K562 (cell line): ENCODE measurements at regions not wholly inside any gene's neighbourhood (a gene's known extent, or its start where the extent isn't known, plus 50 kb on each side); places are given as distances from the start of the nearest gene placed in this dataset.

Source experiments
- ATAC-seq: fragments of 200-7000 bp; cut with Tn5 transposase; 3 replicates; pipeline ENCODE4 v1.9.1; 2020; ENCODE audit warnings: moderate library complexity
- BruUV-seq: library from RNA; stranded (reverse); fragments of 400-500 nt; replicated peaks from 2 replicates; lab custom pipeline; 2021; lab: Mats Ljungman, UMichigan
- CTCF ChIA-PET: fragments of 300-600 bp; formaldehyde crosslinking; extraction: SDS; loops from one replicate; lab custom pipeline; 2021; ENCODE audit warnings: low intra/inter-chr PET ratio; lab: Yijun Ruan, JAX
- POLR2A ChIA-PET: fragments of 300-600, 350-650 bp; sonication (Branson Sonifier 250); formaldehyde crosslinking; extraction: SDS; loops from one replicate; lab custom pipeline; 2021; ENCODE audit warnings: antibody characterized with exemption, inconsistent platforms; lab: Yijun Ruan, JAX
- DNase-seq, 4 experiments: peaks; one replicate each; pipeline versions ENCODE4 v3.0.0 to v3.0.0-alpha.2; 2011 to 2018; ENCODE audit warnings: low spot score in 3 of 4, mixed read lengths in 3 of 4; ENCODE audit errors: extremely low read depth in 1 of 4
- FAIRE-seq: peaks from 2 replicates; lab custom pipeline; 2011; peaks lifted over from hg19 to GRCh38; lab: Jason Lieb, UNC
- H2AFZ ChIP-seq: 2 replicates; pipeline ENCODE4 v1.6.0; 2011; ENCODE audit warnings: low read depth, low read length, control low read depth, inconsistent platforms
- H3K27ac ChIP-seq: fragments of 200-600 bp; 3 replicates; pipeline ENCODE4 v1.8.0; 2011; ENCODE audit warnings: low read depth, mild to moderate bottlenecking, control low read depth, inconsistent platforms, low read length, moderate library complexity, mixed read lengths; ENCODE audit errors: extremely low read depth
- H3K27me3 ChIP-seq, 2 experiments: fragments of 300-600 bp in 1 of 2; 2 replicates in 1 of 2; 3 replicates in 1 of 2; pipeline versions ENCODE4 v1.6.0 to v1.8.0; 2011; ENCODE audit warnings: inconsistent platforms in 2 of 2, low read length in 2 of 2, mild to moderate bottlenecking in 1 of 2, mixed read lengths in 1 of 2, moderate library complexity in 1 of 2; ENCODE audit not compliant: control insufficient read depth in 2 of 2, insufficient read depth in 2 of 2
- H3K36me3 ChIP-seq: fragments of 300-600 bp; 3 replicates; pipeline ENCODE4 v1.8.0; 2011; ENCODE audit warnings: mild to moderate bottlenecking, low read length, inconsistent platforms; ENCODE audit not compliant: control insufficient read depth, insufficient read depth
- H3K4me1 ChIP-seq, 2 experiments: fragments of 200-600 bp in 1 of 2; replicated peaks in 1 of 2; 2 replicates in 1 of 2; 3 replicates in 1 of 2; pipeline versions ENCODE4 v1.5.1 to v1.8.0; 2011; ENCODE audit warnings: inconsistent platforms in 2 of 2, low read length in 2 of 2, mild to moderate bottlenecking in 1 of 2, mixed read lengths in 1 of 2, moderate library complexity in 1 of 2; ENCODE audit not compliant: control insufficient read depth in 2 of 2, insufficient read depth in 2 of 2
- H3K4me2 ChIP-seq: 2 replicates; pipeline ENCODE4 v1.6.1; 2011; ENCODE audit warnings: low read length, control low read depth, inconsistent platforms, mixed read lengths; ENCODE audit not compliant: insufficient read depth
- H3K4me3 ChIP-seq: fragments of 200-600 bp; sonication (generic), shearing (Covaris generic); 2 replicates; pipeline ENCODE4 v1.5.1; 2016; ENCODE audit warnings: control low read depth, inconsistent platforms
- H3K79me2 ChIP-seq: fragments of 200-600 bp; 3 replicates; pipeline ENCODE4 v1.8.0; 2011; ENCODE audit warnings: low read length, inconsistent platforms; ENCODE audit not compliant: control insufficient read depth, insufficient read depth
- H3K9ac ChIP-seq, 2 experiments: 2 replicates each; pipeline versions ENCODE4 v1.6.0 to v1.6.1; 2011; ENCODE audit warnings: low read depth in 2 of 2, low read length in 2 of 2, control low read depth in 1 of 2, inconsistent platforms in 1 of 2, mild to moderate bottlenecking in 1 of 2, mixed read lengths in 1 of 2; ENCODE audit not compliant: insufficient read depth in 1 of 2
- H3K9me1 ChIP-seq: one replicate; pipeline ENCODE4 v1.6.0; 2011; ENCODE audit warnings: inconsistent platforms, mild to moderate bottlenecking, low read length, moderate library complexity; ENCODE audit not compliant: control insufficient read depth, insufficient read depth
- H3K9me3 ChIP-seq: replicated peaks from 2 replicates; pipeline ENCODE4 v1.5.1; 2011; ENCODE audit warnings: low read depth, low read length, inconsistent platforms; ENCODE audit not compliant: control insufficient read depth, insufficient read depth
- H4K20me1 ChIP-seq: replicated peaks from 2 replicates; pipeline ENCODE4 v1.6.1; 2011; ENCODE audit warnings: low read length, inconsistent platforms, mixed read lengths; ENCODE audit not compliant: control insufficient read depth, insufficient read depth
- BACH1 ChIP-seq: fragments of 200-800 bp; sonication (Bioruptor generic); IDR thresholded peaks from 2 replicates; pipeline ENCODE4 v1.6.1; 2016; ENCODE audit warnings: missing genetic modification characterization, missing compliant biosample characterization
- CAMTA2 ChIP-seq: fragments of 250-450 bp; sonication (Bioruptor Pico); conservative IDR thresholded peaks from 2 replicates; pipeline ENCODE4 v1.5.1; 2022
- CBFA2T3 ChIP-seq: fragments of 450-650 bp; IDR thresholded peaks from 2 replicates; pipeline ENCODE4 v1.6.1; 2017
- EZH2 ChIP-seq: IDR thresholded peaks from 2 replicates; pipeline ENCODE4 v1.6.1; 2012; ENCODE audit warnings: low read depth, mild to moderate bottlenecking, inconsistent platforms, low read length, borderline replicate concordance
- GABPB1 ChIP-seq: sonication (generic); formaldehyde crosslinking; IDR thresholded peaks from 2 replicates; pipeline ENCODE4 v1.8.0; 2022; ENCODE audit warnings: mild to moderate bottlenecking, missing genetic modification reagents
- KAT2B ChIP-seq: IDR thresholded peaks from one replicate; pipeline ENCODE4 v1.6.1; 2012; ENCODE audit warnings: low read depth, mild to moderate bottlenecking, control low read depth, inconsistent platforms, low read length, moderate library complexity
- MEF2A ChIP-seq: IDR thresholded peaks from 2 replicates; pipeline ENCODE4 v1.6.1; 2011; ENCODE audit warnings: low read depth, mild to moderate bottlenecking, low read length, moderate library complexity; ENCODE audit not compliant: control insufficient read depth
- MEF2D ChIP-seq: conservative IDR thresholded peaks from 2 replicates; pipeline ENCODE4 v1.6.1; 2016; ENCODE audit warnings: low read depth, missing genetic modification characterization, missing compliant biosample characterization
- MYNN ChIP-seq, 2 experiments: sonication (generic); formaldehyde crosslinking in 1 of 2; IDR thresholded peaks; 2 replicates each; pipeline versions ENCODE4 v1.5.0 to v1.6.1; 2016 to 2020; ENCODE audit warnings: antibody characterized with exemption in 1 of 2, missing genetic modification reagents in 1 of 2
- NFE2 ChIP-seq: IDR thresholded peaks from 2 replicates; pipeline ENCODE4 v1.6.1; 2014; ENCODE audit warnings: antibody characterized with exemption, low read depth
- PRMT5 ChIP-seq: sonication (generic); formaldehyde crosslinking; IDR thresholded peaks from 2 replicates; pipeline ENCODE4 v1.5.0; 2020; ENCODE audit warnings: missing genetic modification reagents
- SUPT5H ChIP-seq: fragments of 450-650 bp; IDR thresholded peaks from 2 replicates; pipeline ENCODE4 v1.6.1; 2016
- TAF7 ChIP-seq: fragments of 450-650 bp; IDR thresholded peaks from 2 replicates; pipeline ENCODE4 v1.6.1; 2016; ENCODE audit warnings: missing genetic modification characterization, missing compliant biosample characterization
- ZNF316 ChIP-seq: fragments of 450-650 bp; IDR thresholded peaks from 2 replicates; pipeline ENCODE4 v1.6.1; 2016
- ZNF445 ChIP-seq: fragments of 250-450 bp; sonication (Bioruptor Pico); IDR thresholded peaks from 2 replicates; pipeline ENCODE4 v1.4.0; 2020; ENCODE audit warnings: low read depth, mild to moderate bottlenecking, moderate library complexity
- WGBS: fragments of 100-300 bp; shearing (Covaris generic); methylation state at CpG from one replicate; pipeline ENCODE4 v1.1.6; 2016; ENCODE audit warnings: low coverage, mixed read lengths; ENCODE audit not compliant: insufficient coverage; ENCODE audit errors: missing lambda C conversion rate; 5-methylcytosine and 5-hydroxymethylcytosine counted together
- in situ Hi-C: fragments of 300-500 bp; cut with MboI; formaldehyde crosslinking; loops from 4 replicates; pipeline ENCODE4 v1.15.0; 2018; ENCODE audit warnings: inconsistent platforms, mixed read lengths
- intact Hi-C: fragments of 100-400 bp; cut with micrococcal nuclease; formaldehyde crosslinking; loops from 2 replicates; pipeline ENCODE4 v1.14.2; 2022
- TF ChIP-seq, protein P1 (sequence below): sonication (generic); formaldehyde crosslinking; IDR thresholded peaks from 2 replicates; pipeline ENCODE4 v1.8.1; 2022; ENCODE audit warnings: missing genetic modification reagents
- TF ChIP-seq, protein P2 (sequence below): sonication (generic); formaldehyde crosslinking; IDR thresholded peaks from 2 replicates; pipeline ENCODE4 v1.4.0; 2020; ENCODE audit warnings: mild to moderate bottlenecking, missing genetic modification reagents

DNA sequence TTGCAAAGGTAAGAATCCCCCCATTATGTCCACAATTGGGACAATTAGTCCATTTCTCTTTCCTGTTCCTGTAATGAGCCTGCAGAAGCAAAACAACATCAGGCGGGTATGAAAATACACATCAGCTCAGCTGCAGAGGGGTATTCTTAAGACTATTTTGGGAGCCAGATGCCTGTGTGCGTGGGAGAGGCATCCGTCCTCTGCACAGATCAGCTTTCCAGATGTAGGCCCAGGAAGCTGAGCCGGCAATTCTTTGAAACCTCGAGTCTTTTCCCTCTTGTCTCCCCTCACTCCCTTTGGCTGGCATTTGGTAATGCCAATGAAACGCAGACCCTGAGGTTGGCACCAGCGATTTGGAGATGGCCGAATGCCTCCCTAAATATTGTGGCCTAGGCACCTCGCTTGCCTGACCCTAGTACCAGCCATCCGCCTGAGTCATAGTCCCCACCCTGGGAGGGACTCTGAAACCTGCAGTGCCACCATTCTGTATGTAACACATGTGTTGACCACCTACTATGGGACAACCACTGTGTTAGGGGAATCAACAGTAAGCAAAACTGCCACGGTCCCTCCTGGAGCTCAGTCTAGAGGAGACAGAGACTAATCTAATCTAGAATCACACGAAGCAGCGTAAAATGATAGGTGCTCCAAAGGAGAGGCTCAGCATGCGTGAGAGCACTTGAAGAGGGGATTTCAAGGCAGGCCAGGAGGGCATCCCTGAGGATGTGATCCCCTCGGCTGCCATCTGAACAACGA, 603.0 kb downstream of the MATN1 start:
- H4K20me1 ChIP-seq: 0 out of 2 replicates have a peak, but pooled peaks cover 2% of the 10 kb centered on the region
- peaks cover 12 to 19% of the 10 kb centered on the region in 2 experiments; a peak in 4 of 5 replicates for H3K4me1 ChIP-seq
- ATAC-seq (no peak), FAIRE-seq (peak; percentile 29), DNase-seq (peak in 1 of 4 experiments; percentile 26)
- 7% methylated on average over 16 of the region's 16 CpGs for WGBS
- H3K36me3 ChIP-seq: no peaks in the 10 kb centered on the region
- H3K9me1 ChIP-seq: no peaks in the 10 kb centered on the region
- in situ Hi-C loops (loop anchor here (5.0 kb wide), 1 partner anchor 102 kb away; no protein-coding TSS in a partner anchor), intact Hi-C loops (no loop called here)
- CTCF ChIA-PET: interaction anchor here (0.6 kb wide), 1 partner anchor 427 kb away, joined by 3 read pairs; no protein-coding TSS in a partner anchor
- POLR2A ChIA-PET: interaction anchor here (0.5 to 1.8 kb wide), 8 partner anchors 9 to 1041 kb away, joined by 3 to 7 read pairs (median 3); no protein-coding TSS in a partner anchor
- no peak overlapping the region for H2AFZ ChIP-seq
- H3K9ac ChIP-seq: no peak overlapping the region
- peaks cover 2 to 44% of the 10 kb centered on the region in 2 experiments; a peak in 3 of 5 replicates for H3K27me3 ChIP-seq
- no TSS peak for BruUV-seq
- no peak overlapping the region for H3K4me3 ChIP-seq
- H3K79me2 ChIP-seq: no peaks in the 10 kb centered on the region
- peak overlapping the region; percentile 14; the same call in 1 of the 2 replicates for H3K4me2 ChIP-seq
- no peaks in the 10 kb centered on the region for H3K9me3 ChIP-seq
- H3K27ac ChIP-seq: no peak overlapping the region
- TF ChIP-seq NFE2 (0 out of 2 replicates have a peak, but pooled peaks have one; percentile 14), EZH2 (no peak), SUPT5H (no peak), KAT2B (no peak), CAMTA2 (CRISPR knock-in tag) (no peak), PRMT5 (no peak), MEF2A (0 out of 2 replicates have a peak, but pooled peaks have one; percentile 19), CBFA2T3 (peak; percentile 46; the same call in 1 of the 2 replicates), GABPB1 (CRISPR knock-in tag) (no peak), MEF2D (peak; percentile 76), BACH1 (no peak), TAF7 (tag) (no peak), ZNF445 (CRISPR knock-in tag) (no peak), MYNN (IDR thresholded peaks at IDR 0.05) (no peak), MYNN (CRISPR knock-in tag; IDR thresholded peaks at IDR 0.05) (no peak), ZNF316 (peak; percentile 35)
- TF ChIP-seq, protein P1, sequence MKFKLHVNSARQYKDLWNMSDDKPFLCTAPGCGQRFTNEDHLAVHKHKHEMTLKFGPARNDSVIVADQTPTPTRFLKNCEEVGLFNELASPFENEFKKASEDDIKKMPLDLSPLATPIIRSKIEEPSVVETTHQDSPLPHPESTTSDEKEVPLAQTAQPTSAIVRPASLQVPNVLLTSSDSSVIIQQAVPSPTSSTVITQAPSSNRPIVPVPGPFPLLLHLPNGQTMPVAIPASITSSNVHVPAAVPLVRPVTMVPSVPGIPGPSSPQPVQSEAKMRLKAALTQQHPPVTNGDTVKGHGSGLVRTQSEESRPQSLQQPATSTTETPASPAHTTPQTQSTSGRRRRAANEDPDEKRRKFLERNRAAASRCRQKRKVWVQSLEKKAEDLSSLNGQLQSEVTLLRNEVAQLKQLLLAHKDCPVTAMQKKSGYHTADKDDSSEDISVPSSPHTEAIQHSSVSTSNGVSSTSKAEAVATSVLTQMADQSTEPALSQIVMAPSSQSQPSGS (CRISPR knock-in tag): no peak
- TF ChIP-seq, protein P2, sequence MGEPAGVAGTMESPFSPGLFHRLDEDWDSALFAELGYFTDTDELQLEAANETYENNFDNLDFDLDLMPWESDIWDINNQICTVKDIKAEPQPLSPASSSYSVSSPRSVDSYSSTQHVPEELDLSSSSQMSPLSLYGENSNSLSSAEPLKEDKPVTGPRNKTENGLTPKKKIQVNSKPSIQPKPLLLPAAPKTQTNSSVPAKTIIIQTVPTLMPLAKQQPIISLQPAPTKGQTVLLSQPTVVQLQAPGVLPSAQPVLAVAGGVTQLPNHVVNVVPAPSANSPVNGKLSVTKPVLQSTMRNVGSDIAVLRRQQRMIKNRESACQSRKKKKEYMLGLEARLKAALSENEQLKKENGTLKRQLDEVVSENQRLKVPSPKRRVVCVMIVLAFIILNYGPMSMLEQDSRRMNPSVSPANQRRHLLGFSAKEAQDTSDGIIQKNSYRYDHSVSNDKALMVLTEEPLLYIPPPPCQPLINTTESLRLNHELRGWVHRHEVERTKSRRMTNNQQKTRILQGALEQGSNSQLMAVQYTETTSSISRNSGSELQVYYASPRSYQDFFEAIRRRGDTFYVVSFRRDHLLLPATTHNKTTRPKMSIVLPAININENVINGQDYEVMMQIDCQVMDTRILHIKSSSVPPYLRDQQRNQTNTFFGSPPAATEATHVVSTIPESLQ (CRISPR knock-in tag): no peak
